Transverse colon (tissue), 4 donors: ENCODE measurements at regions not wholly inside any gene's neighbourhood (a gene's known extent, or its start where the extent isn't known, plus 50 kb on each side); places are given as distances from the start of the nearest gene placed in this dataset.

Experiments
- EP300 ChIP-seq: sonication (generic); formaldehyde crosslinking; IDR thresholded peaks from one replicate; pipeline ENCODE4 v1.6.1; 2017; ENCODE audit warnings: antibody characterized with exemption, low read depth
- POLR2AphosphoS5 ChIP-seq, 3 donors: sonication (generic); formaldehyde crosslinking; IDR thresholded peaks; one replicate each; pipeline ENCODE4 v1.6.1; 2016; ENCODE audit warnings: antibody characterized with exemption in 3 of 3
- TF ChIP-seq, protein P1 (sequence below), 5 experiments: fragments of 200-600 bp in 3 of 5; fragments of 450-650 bp in 2 of 5; sonication (generic) in 3 of 5; IDR thresholded peaks; 1 replicate in 2 of 5; 2 replicates in 3 of 5; pipeline ENCODE4 v1.5.1; 2016 to 2017; ENCODE audit warnings: antibody characterized with exemption in 5 of 5, inconsistent platforms in 3 of 5, mild to moderate bottlenecking in 2 of 5, moderate library complexity in 1 of 5

- TF ChIP-seq, protein P1, sequence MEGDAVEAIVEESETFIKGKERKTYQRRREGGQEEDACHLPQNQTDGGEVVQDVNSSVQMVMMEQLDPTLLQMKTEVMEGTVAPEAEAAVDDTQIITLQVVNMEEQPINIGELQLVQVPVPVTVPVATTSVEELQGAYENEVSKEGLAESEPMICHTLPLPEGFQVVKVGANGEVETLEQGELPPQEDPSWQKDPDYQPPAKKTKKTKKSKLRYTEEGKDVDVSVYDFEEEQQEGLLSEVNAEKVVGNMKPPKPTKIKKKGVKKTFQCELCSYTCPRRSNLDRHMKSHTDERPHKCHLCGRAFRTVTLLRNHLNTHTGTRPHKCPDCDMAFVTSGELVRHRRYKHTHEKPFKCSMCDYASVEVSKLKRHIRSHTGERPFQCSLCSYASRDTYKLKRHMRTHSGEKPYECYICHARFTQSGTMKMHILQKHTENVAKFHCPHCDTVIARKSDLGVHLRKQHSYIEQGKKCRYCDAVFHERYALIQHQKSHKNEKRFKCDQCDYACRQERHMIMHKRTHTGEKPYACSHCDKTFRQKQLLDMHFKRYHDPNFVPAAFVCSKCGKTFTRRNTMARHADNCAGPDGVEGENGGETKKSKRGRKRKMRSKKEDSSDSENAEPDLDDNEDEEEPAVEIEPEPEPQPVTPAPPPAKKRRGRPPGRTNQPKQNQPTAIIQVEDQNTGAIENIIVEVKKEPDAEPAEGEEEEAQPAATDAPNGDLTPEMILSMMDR (IDR thresholded peaks at IDR 0.05): no peak
- no peak for TF ChIP-seq EP300
- TF ChIP-seq POLR2AphosphoS5 (IDR thresholded peaks at IDR 0.05): no peak
Observed at GRCh38 chr2:66697366-66697765, 262.4 kb downstream of the MEIS1 start.
